GM23338 (cell line): ENCODE measurements at regions not wholly inside any gene's neighbourhood (a gene's known extent, or its start where the extent isn't known, plus 50 kb on each side); places are given as distances from the start of the nearest gene placed in this dataset.

Source experiments
- ATAC-seq: fragments of 200-7000 bp; cut with Tn5 transposase; 3 replicates; pipeline ENCODE4 v1.9.1; 2020
- DNase-seq: peaks from one replicate; pipeline ENCODE4 v3.0.0-alpha.2; 2015; ENCODE audit warnings: low spot score
- H2AFZ ChIP-seq: fragments of 200-600 bp; sonication (generic); 2 replicates; pipeline ENCODE4 v1.8.0; 2016; ENCODE audit warnings: antibody characterized with exemption, mild to moderate bottlenecking, moderate library complexity
- H3F3A ChIP-seq: fragments of 200-600 bp; sonication (generic); replicated peaks from 2 replicates; pipeline ENCODE4 v1.8.0; 2017; ENCODE audit warnings: antibody characterized with exemption, mixed run types, low read depth
- H3K27ac ChIP-seq: fragments of 200-600 bp; sonication (generic); 2 replicates; pipeline ENCODE4 v1.6.1; 2016; ENCODE audit warnings: low read depth
- H3K27me3 ChIP-seq: fragments of 200-600 bp; sonication (generic); 2 replicates; pipeline ENCODE4 v1.8.0; 2016; ENCODE audit warnings: mild to moderate bottlenecking, mixed run types, moderate library complexity; ENCODE audit not compliant: insufficient read depth
- H3K36me3 ChIP-seq: fragments of 200-600 bp; sonication (generic); 2 replicates; pipeline ENCODE4 v1.8.0; 2016; ENCODE audit warnings: mild to moderate bottlenecking; ENCODE audit not compliant: insufficient read depth
- H3K4me1 ChIP-seq: fragments of 200-600 bp; sonication (generic); 2 replicates; pipeline ENCODE4 v1.8.0; 2016; ENCODE audit warnings: mild to moderate bottlenecking, moderate library complexity; ENCODE audit not compliant: insufficient read depth
- H3K4me2 ChIP-seq: fragments of 200-600 bp; sonication (generic); 2 replicates; pipeline ENCODE4 v1.7.1; 2017; ENCODE audit warnings: mixed run types
- H3K4me3 ChIP-seq: fragments of 200-600 bp; sonication (generic); 2 replicates; pipeline ENCODE4 v1.6.1; 2016; ENCODE audit warnings: mixed run types
- H3K79me2 ChIP-seq: fragments of 200-600 bp; sonication (generic); replicated peaks from 2 replicates; pipeline ENCODE4 v1.8.0; 2017; ENCODE audit warnings: mild to moderate bottlenecking; ENCODE audit not compliant: insufficient read depth
- H3K9me2 ChIP-seq: fragments of 200-600 bp; sonication (generic); 2 replicates; pipeline ENCODE4 v1.8.0; 2017; ENCODE audit not compliant: insufficient read depth
- H4K20me1 ChIP-seq: fragments of 200-600 bp; sonication (generic); replicated peaks from 2 replicates; pipeline ENCODE4 v1.8.0; 2017; ENCODE audit warnings: mild to moderate bottlenecking; ENCODE audit not compliant: insufficient read depth
- H3K27ac Mint-ChIP-seq: 2 replicates; pipeline ENCODE4 v1.8.0; 2020; ENCODE audit warnings: inconsistent platforms, mild to moderate bottlenecking, moderate library complexity, mixed read lengths
- H3K27me3 Mint-ChIP-seq: 3 replicates; pipeline ENCODE4 v1.8.0; 2022; ENCODE audit warnings: low read depth, mild to moderate bottlenecking, moderate library complexity, mixed read lengths, inconsistent platforms; ENCODE audit not compliant: insufficient read depth, poor library complexity
- H3K36me3 Mint-ChIP-seq: 3 replicates; pipeline ENCODE4 v1.8.0; 2021; ENCODE audit warnings: low read depth, mild to moderate bottlenecking, inconsistent platforms, moderate library complexity, mixed read lengths
- H3K4me1 Mint-ChIP-seq: 3 replicates; pipeline ENCODE4 v1.8.0; 2020; ENCODE audit warnings: mild to moderate bottlenecking, inconsistent platforms, mixed read lengths
- H3K4me3 Mint-ChIP-seq: 3 replicates; pipeline ENCODE4 v1.8.0; 2021; ENCODE audit warnings: moderate library complexity, mild to moderate bottlenecking, inconsistent platforms, mixed read lengths
- H3K9me3 Mint-ChIP-seq: 3 replicates; pipeline ENCODE4 v1.8.0; 2020; ENCODE audit warnings: moderate library complexity, mild to moderate bottlenecking, inconsistent platforms, mixed read lengths
- ETS1 ChIP-seq: IDR thresholded peaks from 2 replicates; pipeline ENCODE4 v1.6.1; 2016; ENCODE audit warnings: antibody characterized with exemption
- EZH2phosphoT487 ChIP-seq: fragments of 200-600 bp; sonication (generic); IDR thresholded peaks from one replicate; pipeline ENCODE4 v1.8.1; 2018; ENCODE audit warnings: antibody characterized with exemption; ENCODE audit not compliant: unreplicated experiment
- JUNB ChIP-seq: IDR thresholded peaks from one replicate; pipeline ENCODE4 v1.6.1; 2016; ENCODE audit warnings: antibody characterized with exemption; ENCODE audit not compliant: unreplicated experiment
- NANOG ChIP-seq: IDR thresholded peaks from 2 replicates; pipeline ENCODE4 v1.6.1; 2016; ENCODE audit warnings: antibody characterized with exemption, borderline replicate concordance
- POLR2AphosphoS5 ChIP-seq: IDR thresholded peaks from 2 replicates; pipeline ENCODE4 v1.6.1; 2016; ENCODE audit warnings: antibody characterized with exemption, low read depth
- REST ChIP-seq: IDR thresholded peaks from one replicate; pipeline ENCODE4 v1.6.1; 2018; ENCODE audit warnings: antibody characterized with exemption; ENCODE audit not compliant: unreplicated experiment
- ZNF114 ChIP-seq: fragments of 250-450 bp; sonication (Bioruptor Pico); IDR thresholded peaks from 2 replicates; pipeline ENCODE4 v1.5.0; 2020; ENCODE audit warnings: mild to moderate bottlenecking, moderate library complexity
- ZNF462 ChIP-seq: fragments of 250-450 bp; sonication (Bioruptor Pico); IDR thresholded peaks from 2 replicates; pipeline ENCODE4 v1.5.0; 2020; ENCODE audit warnings: mild to moderate bottlenecking, moderate library complexity

- TF ChIP-seq ZNF462 (CRISPR knock-in tag), result no peak
- no peak for TF ChIP-seq REST
- TF ChIP-seq ETS1, result no peak
Observed at GRCh38 chr2:38436227-38436664, 59.2 kb upstream of the ATL2 start (continued).

GRCh38 chr2:38435775-38436174, 58.7 kb upstream of the ATL2 start:
- Histone ChIP-seq H3K4me3 (no peak overlapping the region), H3F3A (no peaks in the 10 kb centered on the region), H3K79me2 (no peaks in the 10 kb centered on the region), H3K27me3 (no peaks in the 10 kb centered on the region), H3K27ac (no peak overlapping the region), H2AFZ (no peak overlapping the region), H3K9me2 (peaks cover 5% of the 10 kb centered on the region), H4K20me1 (no peaks in the 10 kb centered on the region), H3K4me2 (no peak overlapping the region), H3K4me1 (peaks cover 20% of the 10 kb centered on the region), H3K36me3 (no peaks in the 10 kb centered on the region)
- Mint-ChIP-seq H3K27ac (no peak overlapping the region), H3K36me3 (0 out of 3 replicates have a peak, but pooled peaks cover 2% of the 10 kb centered on the region), H3K9me3 (peaks cover 8% of the 10 kb centered on the region), H3K4me1 (peaks cover 30% of the 10 kb centered on the region), H3K27me3 (no peaks in the 10 kb centered on the region), H3K4me3 (no peak overlapping the region)
- no peak for DNase-seq
- ATAC-seq, result no peak
- no peak for TF ChIP-seq JUNB
- TF ChIP-seq ZNF114 (CRISPR knock-in tag), result no peak
- TF ChIP-seq EZH2phosphoT487, result no peak
- TF ChIP-seq NANOG, result no peak
- no peak for TF ChIP-seq POLR2AphosphoS5
